SHP77 (cell line): ENCODE measurements at regions not wholly inside any gene's neighbourhood (a gene's known extent, or its start where the extent isn't known, plus 50 kb on each side); places are given as distances from the start of the nearest gene placed in this dataset.
"Not testable (repeated sequence)": the region's sequence is repeated elsewhere in the genome, so short reads cannot be mapped to it uniquely, and the experiment has no call there.

ENCODE experiments used
- DNase-seq, 2 experiments: peaks; one replicate each; lab custom pipeline; 2025; lab: John Stamatoyannopoulos, UW

- no peak for DNase-seq
Measured at GRCh38 chr12:20044351-20044750, 324.0 kb upstream of the PDE3A start.

- DNase-seq = no peak
Measured at GRCh38 chr12:20044846-20045245, 323.5 kb upstream of the PDE3A start.

DNA sequence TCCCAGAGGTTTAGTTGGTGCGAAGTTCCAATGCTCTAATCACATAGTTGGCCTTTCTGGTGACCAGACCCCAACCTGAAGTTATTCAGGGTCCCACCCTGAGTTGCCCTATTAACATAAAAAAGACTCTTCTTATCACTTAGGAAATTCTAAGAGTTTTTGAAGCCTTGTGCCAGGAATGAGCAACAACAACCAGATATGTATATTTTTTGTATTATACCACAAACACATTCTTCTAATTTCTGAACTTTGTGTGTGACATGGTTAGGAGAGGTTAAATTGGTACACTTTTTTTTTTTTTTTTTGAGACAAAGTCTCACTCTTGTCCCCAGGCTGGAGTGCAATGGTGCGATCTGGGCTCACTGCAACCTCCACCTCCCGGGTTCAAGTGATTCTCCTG, 320.4 kb upstream of the PDE3A start:
- no peak for DNase-seq

- no peak for DNase-seq
Measured at GRCh38 chr12:20050221-20050620, 318.1 kb upstream of the PDE3A start.

DNA sequence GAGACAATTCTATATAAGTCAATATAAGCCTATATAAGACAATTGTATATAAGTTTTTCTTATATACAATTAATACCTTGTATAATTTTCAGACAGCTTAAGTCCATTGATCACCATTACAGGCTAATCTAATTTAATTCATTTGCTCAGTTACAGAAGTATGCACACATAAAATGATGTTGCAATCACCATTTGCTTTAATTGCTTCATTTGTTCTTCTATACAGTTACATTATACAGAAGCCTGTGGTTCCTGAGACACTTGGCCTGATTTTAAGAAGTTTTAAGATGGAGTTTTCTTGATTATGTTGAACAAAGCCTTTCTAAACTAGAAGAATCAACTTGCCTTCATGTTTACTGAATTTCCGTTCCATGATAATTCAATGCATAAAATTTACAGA, 314.6 kb upstream of the PDE3A start:
- DNase-seq = no peak

- DNase-seq = no peak
Measured at GRCh38 chr12:20055856-20056255, 312.5 kb upstream of the PDE3A start.

DNA sequence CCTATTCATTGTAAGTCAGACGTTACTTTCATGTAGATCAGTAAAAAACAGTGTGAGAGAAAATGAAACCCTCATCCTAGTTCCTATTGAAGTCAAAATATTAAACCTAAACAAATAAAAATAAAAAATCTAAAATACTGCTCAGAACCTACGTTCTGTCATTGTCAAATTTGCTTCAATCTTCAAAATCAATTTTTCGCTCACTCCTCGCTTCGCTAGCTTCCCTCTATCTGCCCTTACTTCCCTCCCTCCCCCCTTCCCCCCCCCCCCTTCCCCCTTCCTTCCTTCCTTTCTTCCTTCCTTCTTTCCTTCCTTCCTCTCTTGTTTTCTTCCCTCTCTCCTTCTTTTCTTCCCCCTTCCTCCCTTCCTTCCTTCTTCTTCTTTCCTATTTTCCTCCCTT, 310.9 kb upstream of the PDE3A start:
- DNase-seq = no peak

DNA sequence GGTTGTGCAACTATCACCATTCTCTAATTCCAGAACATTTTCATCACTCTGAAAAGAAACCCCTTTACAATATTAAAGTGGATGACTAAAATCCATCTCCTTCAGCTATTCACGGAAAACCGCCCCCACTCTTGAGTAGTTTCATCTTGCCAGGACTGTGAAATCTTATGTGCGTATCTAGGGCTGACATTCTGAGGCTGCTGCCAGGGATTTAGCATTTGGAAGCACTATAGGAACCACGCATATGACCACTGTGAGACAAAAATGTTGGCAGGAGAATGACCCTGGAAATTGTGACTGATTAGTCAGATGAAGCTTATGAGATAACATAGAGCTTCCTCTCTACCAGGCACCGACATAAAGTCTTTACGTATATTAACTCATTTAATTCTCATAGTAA, 305.2 kb upstream of the PDE3A start:
- no peak for DNase-seq

- no peak for DNase-seq
Measured at GRCh38 chr12:20077618-20078017, 290.7 kb upstream of the PDE3A start.

DNA sequence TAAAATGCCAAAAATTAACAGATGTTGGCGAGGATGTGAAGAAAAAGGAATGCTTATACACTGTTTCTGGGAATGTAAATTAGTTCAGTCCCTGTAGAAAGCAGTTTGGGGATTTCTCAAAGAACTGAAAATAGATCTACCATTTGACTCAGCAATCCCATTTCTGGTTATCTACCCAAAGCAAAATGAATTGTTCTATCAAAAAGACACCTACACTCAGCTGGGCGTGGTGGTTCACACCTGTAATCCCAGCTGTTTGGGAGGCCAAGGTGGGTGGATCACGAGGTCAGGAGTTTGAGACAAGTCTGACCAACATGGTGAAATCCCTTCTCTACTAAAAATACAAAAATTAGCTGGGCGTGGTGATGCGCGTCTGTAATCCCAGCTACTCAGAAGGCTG, 279.3 kb upstream of the PDE3A start:
- DNase-seq = no peak

GRCh38 chr12:20093190-20093810, 275.0 kb upstream of the PDE3A start:
- DNase-seq = not testable (repeated sequence)

DNA sequence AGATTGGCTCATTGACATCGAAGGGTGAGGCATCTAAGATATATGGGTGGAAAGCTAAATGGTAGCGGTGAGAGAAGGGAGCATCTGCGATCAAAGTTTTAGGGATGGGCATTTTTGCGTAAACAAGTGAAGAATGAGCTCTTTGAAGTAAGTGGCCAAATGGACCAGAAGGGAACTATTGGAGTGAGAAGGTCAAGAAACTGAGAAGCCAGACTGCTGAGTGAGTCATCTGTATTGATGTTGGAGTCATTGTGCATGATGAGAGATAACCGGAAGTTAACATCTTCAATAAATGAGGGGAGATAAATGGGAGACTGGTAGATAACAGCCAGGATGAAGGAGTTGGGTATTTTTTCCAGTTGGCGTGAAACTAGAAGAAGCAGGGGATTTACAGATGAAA, 271.9 kb upstream of the PDE3A start:
- no peak for DNase-seq

- no peak for DNase-seq
Measured at GRCh38 chr12:20097626-20098025, 270.7 kb upstream of the PDE3A start.

DNA sequence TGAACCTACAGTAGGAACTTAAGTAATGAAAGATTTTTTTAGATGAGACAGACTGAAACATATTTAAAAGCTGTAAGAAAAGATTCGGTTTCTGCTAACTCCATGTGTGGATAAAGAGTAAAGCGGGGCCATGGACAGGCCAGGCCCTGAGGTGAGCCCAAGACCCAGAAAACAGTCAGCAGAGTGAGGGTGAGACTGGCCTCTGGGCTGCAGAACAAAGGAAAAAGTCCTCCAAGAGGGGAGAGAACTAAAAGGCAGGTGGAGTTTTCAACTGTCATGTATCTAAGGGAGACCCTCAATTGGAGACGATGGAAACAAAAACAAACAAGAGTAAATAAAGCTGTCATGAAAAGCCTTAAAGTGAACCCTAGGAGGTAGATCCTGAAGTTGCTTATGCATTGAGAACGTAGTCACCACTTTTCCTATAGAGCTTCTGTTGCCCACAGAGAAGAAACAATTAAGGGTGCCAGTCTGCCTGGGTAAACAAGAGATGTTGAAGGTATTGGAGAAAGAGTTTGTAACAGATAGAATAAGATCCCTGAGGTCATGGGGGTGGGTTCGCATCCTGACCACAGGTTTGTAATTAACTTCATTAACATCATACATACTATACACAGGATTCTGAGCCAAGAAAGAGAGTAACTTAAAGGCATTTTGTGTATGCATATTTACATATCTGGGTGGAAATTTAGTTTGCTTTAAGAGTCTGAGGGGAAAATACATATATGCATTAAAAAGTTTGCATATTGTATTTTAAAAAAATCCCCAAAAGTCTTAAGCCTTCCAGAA, 268.7 kb upstream of the PDE3A start:
- no peak for DNase-seq

DNA sequence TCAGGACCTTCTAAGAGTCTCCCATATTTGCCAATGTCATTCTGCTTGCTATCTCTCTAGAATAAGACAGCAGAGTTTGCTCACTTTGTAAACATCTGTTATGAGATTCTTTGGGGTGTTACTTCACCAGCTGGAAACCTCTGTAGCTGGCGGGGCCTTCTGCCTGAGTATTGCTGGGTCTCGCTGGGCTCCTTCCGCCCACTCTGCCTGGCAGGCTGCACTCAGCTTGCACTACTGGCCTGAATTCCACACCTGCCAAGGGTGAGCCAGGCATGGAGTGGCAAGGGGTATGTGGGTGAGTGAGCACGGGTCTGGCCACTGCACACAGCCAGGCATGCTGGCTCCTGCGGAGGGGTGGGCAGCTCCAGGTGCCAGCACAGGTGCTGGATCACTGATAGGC, 267.3 kb upstream of the PDE3A start:
- no peak for DNase-seq

DNA sequence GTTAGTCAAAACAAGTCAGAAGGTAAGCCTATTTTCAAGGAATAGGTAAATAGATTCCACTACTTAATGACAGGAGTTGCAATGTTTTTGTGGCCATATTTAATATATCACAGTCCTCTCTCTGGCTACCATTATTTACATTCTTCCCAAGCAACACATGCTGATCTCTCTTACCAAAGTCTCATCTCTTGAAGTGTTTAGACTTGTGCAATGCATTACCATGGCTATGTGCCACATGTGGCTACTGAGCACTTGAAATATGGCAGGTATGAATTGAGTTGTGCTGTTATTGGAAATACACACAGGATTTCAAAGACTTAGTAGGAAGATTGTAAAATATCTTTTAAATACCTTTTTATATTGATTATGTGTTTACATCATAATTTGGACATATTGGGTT, 262.4 kb upstream of the PDE3A start:
- DNase-seq = no peak

DNA sequence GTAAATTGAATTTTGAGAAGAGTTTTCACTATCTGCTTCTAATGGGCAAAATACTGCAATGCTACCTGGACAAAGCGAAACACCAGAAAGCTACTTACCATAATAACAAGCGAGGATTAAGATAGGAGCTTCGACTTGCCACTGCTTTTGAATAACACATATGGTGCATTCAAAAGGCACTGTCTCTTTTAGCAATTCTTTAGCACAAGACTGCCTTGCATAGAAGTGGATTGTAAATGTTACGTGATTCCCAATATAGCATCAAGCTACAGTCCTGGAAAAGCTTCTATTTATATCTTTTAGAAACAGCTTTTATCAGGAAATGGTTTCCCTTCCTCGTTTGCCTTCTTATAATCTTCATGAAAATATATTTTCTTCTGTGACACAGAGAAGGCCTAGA, 258.7 kb upstream of the PDE3A start:
- DNase-seq = no peak

GRCh38 chr12:20115371-20115770, 253.0 kb upstream of the PDE3A start:
- not testable (repeated sequence) for DNase-seq

- no peak for DNase-seq
Measured at GRCh38 chr12:20119596-20120402, 248.5 kb upstream of the PDE3A start.

- DNase-seq = no peak
Measured at GRCh38 chr12:20120403-20120725, 248.0 kb upstream of the PDE3A start.

DNA sequence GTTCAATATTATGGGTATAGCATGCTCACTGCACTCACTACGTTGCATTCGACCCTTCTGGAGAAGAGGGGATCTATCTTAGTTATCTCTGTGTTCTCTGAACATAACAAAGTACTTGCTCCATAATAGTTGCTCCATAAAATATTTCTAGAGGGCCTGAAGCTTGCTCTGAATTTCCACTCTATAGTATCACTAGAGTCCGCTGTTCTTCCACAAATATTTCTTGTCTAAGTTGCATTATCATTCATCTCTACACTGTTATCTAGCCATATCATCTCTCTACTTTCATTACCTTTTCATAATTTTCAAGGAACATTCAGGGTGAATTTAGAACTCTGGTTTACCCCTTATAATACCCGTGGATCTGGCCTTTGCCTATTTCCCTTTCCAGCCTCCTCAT, 246.1 kb upstream of the PDE3A start:
- no peak for DNase-seq

DNA sequence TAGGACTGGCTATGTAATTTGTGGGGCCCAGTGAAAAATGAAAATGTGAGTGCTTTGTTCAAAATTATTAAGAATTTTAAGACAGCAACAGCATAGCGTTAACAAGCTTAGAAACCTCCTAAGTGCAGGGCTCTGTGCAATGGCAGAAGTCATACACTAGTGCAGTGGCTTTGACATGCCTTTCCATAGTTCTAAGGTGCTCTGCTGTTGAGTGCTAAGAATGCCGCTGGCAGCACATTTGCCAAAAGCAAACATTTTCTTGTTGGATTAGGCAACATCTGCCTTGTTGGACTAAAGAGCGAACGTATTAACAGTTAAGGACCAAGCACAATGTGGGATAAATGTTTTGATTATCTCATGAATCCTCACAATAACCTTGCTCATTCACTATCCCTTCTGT, 244.9 kb upstream of the PDE3A start:
- no peak for DNase-seq

DNA sequence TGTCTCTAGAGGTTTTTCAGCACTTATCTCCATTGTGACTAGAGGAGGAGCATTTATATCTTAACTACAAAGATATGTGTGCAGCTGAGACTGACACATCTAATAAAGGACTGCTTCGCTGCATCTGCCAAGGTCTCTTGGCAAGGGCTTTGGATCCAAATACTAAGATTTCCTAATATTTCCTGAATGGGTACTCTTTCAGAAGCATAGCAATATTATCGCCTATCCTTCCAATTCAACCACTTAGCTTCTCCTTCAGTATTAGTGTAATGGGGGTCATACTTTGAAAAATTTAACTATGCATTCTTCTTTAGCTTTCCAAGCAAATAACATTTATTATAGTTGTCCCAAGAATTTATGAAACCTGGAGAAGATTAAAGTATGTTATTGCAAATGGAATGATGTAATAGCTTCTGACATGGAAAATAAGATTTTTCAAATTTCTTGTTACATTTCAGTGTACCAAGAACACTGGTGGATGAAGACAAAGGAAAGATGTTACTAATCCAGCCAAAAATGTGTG, 243.0 kb upstream of the PDE3A start:
- no peak for DNase-seq
